Muscle of leg (tissue), 3 donors: ENCODE measurements at regions not wholly inside any gene's neighbourhood (a gene's known extent, or its start where the extent isn't known, plus 50 kb on each side); places are given as distances from the start of the nearest gene placed in this dataset.
"Not testable (repeated sequence)": the region's sequence is repeated elsewhere in the genome, so short reads cannot be mapped to it uniquely, and the experiment has no call there.

Experiments used
- DNase-seq: peaks from one replicate; pipeline ENCODE4 v3.0.0; 2013
- H3K27ac ChIP-seq: one replicate; pipeline ENCODE4 v1.5.1; 2013; ENCODE audit warnings: mild to moderate bottlenecking, low read length, control low read depth
- H3K27me3 ChIP-seq: one replicate; pipeline ENCODE4 v1.6.1; 2013; ENCODE audit warnings: low read length; ENCODE audit not compliant: control insufficient read depth, insufficient read depth
- H3K36me3 ChIP-seq: one replicate; pipeline ENCODE4 v1.6.1; 2013; ENCODE audit warnings: low read length; ENCODE audit not compliant: control insufficient read depth, insufficient read depth
- H3K4me1 ChIP-seq: one replicate; pipeline ENCODE4 v1.6.1; 2013; ENCODE audit warnings: low read length; ENCODE audit not compliant: control insufficient read depth, insufficient read depth
- H3K4me3 ChIP-seq: one replicate; pipeline ENCODE4 v1.5.1; 2013; ENCODE audit warnings: low read length, control low read depth
- H3K9me3 ChIP-seq: replicated peaks from 2 replicates; pipeline ENCODE4 v1.6.1; 2013; ENCODE audit warnings: low read depth, low read length; ENCODE audit not compliant: control insufficient read depth
- WGBS: methylation state at CpG from one replicate; pipeline ENCODE4 v1.1.5; 2013; ENCODE audit warnings: missing lambda C conversion rate; ENCODE audit not compliant: insufficient coverage; 5-methylcytosine and 5-hydroxymethylcytosine counted together

DNA sequence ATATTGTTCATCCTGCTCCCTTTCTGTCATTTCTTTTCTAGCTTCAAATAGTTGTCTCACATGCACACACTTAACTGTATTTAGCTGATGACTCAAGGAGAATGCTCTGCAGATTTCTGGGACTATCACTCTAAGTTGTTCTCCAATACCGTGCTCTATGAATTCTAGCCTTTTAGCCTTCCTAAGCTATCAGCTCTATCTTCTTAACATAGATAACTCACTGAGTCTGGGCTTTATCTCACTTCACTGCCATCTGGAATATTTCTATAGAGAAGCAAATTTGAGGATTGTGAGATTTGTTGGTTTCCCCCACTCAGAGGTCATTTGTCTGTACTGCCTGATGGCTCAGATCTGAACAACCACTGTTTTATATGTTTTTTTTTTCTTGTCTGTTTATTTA lies 369.7 kb downstream of the TUSC1 start:
- WGBS, result 100% methylated on average over 1 of the region's 1 CpG
- DNase-seq, result no peak
- H3K36me3 ChIP-seq, result no peaks in the 10 kb centered on the region

DNA sequence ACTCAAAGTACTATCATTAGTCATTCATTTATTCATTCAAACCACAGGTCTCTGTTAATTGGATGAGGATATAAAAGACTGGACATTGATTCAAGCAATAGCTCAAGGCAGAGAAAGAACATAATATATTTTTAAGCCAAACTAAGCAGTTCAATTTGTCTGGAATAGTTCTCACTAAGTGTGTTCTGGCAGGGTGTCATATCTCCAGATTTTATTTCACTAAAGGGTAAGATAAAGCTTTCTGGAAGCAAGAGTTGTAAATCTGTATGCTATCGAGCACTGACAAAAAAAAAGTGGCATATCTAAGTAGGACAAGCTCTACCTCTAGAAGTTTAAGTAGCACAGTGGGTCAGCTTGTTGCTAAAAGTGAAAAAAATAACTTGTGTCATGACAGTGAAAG lies 375.6 kb downstream of the TUSC1 start:
- WGBS, result no CpG with 5 or more reads among the region's 1 CpG
- peak; percentile 25 for DNase-seq
- H3K27me3 ChIP-seq, result no peaks in the 10 kb centered on the region
- H3K27ac ChIP-seq, result no peak overlapping the region
- no peak overlapping the region for H3K4me3 ChIP-seq
- no peaks in the 10 kb centered on the region for H3K4me1 ChIP-seq
- no peaks in the 10 kb centered on the region for H3K36me3 ChIP-seq
- no peaks in the 10 kb centered on the region for H3K9me3 ChIP-seq

More for the DNA sequence above, 369.7 kb downstream of the TUSC1 start:
- no peaks in the 10 kb centered on the region for H3K9me3 ChIP-seq
- no peaks in the 10 kb centered on the region for H3K27me3 ChIP-seq
- no peaks in the 10 kb centered on the region for H3K4me1 ChIP-seq
- H3K4me3 ChIP-seq, result no peak overlapping the region
- no peak overlapping the region for H3K27ac ChIP-seq

GRCh38 chr9:25288195-25288594 lies 390.0 kb downstream of the TUSC1 start:
- DNase-seq, H3K36me3 ChIP-seq: not testable (repeated sequence)
- 88% methylated on average over 5 of the region's 5 CpGs for WGBS

DNA sequence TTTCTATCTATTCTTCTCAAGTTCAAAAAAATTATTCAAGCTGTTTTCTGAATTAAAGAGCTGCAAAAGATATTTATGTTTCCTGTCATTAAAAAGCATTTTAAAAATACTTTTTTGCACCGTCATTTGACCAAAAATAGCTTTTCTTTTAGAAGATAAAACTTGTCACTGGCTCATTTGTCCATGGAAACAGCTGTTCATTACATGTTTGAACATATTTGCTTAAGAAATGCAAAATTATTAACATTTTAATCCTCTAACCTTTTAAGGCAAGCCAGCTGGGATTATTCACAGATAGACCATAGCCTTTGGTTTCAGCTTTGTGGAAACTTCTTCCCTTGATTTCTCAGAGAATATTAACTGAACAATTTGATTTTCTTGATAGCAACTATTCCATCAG lies 393.9 kb downstream of the TUSC1 start:
- H3K9me3 ChIP-seq, result no peaks in the 10 kb centered on the region
- H3K27me3 ChIP-seq, result no peaks in the 10 kb centered on the region
- DNase-seq, result peak; percentile 2
- no CpG with 5 or more reads among the region's 1 CpG for WGBS
- no peaks in the 10 kb centered on the region for H3K4me1 ChIP-seq
- H3K4me3 ChIP-seq, result no peak overlapping the region
- no peak overlapping the region for H3K27ac ChIP-seq
- H3K36me3 ChIP-seq, result no peaks in the 10 kb centered on the region

More at GRCh38 chr9:25288195-25288594, 390.0 kb downstream of the TUSC1 start:
- H3K27ac ChIP-seq, H3K4me3 ChIP-seq, H3K27me3 ChIP-seq, H3K9me3 ChIP-seq, H3K4me1 ChIP-seq: not testable (repeated sequence)

- WGBS, result no CpG with 5 or more reads among the region's 1 CpG
- no peak for DNase-seq
- no peak overlapping the region for H3K4me3 ChIP-seq
- H3K4me1 ChIP-seq, result no peaks in the 10 kb centered on the region
- no peak overlapping the region for H3K27ac ChIP-seq
- no peaks in the 10 kb centered on the region for H3K9me3 ChIP-seq
- no peaks in the 10 kb centered on the region for H3K36me3 ChIP-seq
- H3K27me3 ChIP-seq, result no peaks in the 10 kb centered on the region
Measured at GRCh38 chr9:25282946-25283345, 395.3 kb downstream of the TUSC1 start.

GRCh38 chr9:25261445-25261844 lies 416.8 kb downstream of the TUSC1 start:
- Histone ChIP-seq H3K9me3 (no peaks in the 10 kb centered on the region), H3K4me3 (no peak overlapping the region), H3K27ac (no peak overlapping the region), H3K4me1 (no peaks in the 10 kb centered on the region), H3K27me3 (no peaks in the 10 kb centered on the region), H3K36me3 (no peaks in the 10 kb centered on the region)
- WGBS, result no CpG with 5 or more reads among the region's 4 CpGs
- no peak for DNase-seq

DNA sequence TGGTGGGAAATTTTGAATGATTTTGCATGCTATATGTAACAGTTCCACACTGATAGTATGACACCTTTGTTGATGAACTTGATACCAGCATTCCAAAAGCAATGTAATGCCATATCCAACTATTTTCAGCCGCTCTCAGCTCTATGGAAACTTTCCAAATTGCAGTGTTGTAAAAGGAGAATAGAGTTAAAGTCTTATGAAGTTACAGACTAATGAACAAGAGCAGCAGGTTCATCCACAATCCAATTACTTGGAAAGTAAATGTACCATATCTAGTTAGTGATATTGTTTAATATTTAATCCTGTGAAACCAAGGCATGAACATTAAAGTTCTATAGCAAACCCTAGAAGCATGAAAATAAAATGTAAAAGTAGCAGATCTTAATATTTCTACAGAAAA lies 418.2 kb downstream of the TUSC1 start:
- no peaks in the 10 kb centered on the region for H3K36me3 ChIP-seq
- no peaks in the 10 kb centered on the region for H3K4me1 ChIP-seq
- no peak overlapping the region for H3K27ac ChIP-seq
- H3K4me3 ChIP-seq, result no peak overlapping the region
- no peaks in the 10 kb centered on the region for H3K9me3 ChIP-seq
- no peak for DNase-seq
- H3K27me3 ChIP-seq, result no peaks in the 10 kb centered on the region
- WGBS, result no CpG with 5 or more reads among the region's 1 CpG

DNA sequence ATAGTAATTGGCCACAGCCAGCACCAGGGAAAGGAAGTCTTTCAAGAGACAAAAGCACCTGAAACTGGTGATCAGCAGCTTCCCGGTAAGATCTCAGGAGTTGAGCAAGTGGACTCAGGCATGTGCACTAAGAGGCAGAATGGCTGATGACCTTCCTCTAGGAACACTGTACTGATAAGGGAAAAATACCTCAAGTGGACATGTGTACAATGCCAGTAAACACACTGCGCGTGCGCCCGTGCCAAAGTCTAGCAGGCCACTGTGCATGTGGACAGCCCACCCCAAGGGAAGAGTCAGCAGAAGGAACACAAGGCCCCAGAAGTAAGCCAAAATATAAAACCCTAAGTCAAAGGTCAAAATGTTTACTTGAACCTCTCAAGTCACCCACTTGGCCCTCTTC lies 423.0 kb downstream of the TUSC1 start:
- H3K27me3 ChIP-seq, result no peaks in the 10 kb centered on the region
- no peaks in the 10 kb centered on the region for H3K36me3 ChIP-seq
- DNase-seq, result no peak
- no peak overlapping the region for H3K27ac ChIP-seq
- no peaks in the 10 kb centered on the region for H3K4me1 ChIP-seq
- no peaks in the 10 kb centered on the region for H3K9me3 ChIP-seq
- H3K4me3 ChIP-seq, result no peak overlapping the region
- WGBS, result 98% methylated on average over 5 of the region's 5 CpGs

DNA sequence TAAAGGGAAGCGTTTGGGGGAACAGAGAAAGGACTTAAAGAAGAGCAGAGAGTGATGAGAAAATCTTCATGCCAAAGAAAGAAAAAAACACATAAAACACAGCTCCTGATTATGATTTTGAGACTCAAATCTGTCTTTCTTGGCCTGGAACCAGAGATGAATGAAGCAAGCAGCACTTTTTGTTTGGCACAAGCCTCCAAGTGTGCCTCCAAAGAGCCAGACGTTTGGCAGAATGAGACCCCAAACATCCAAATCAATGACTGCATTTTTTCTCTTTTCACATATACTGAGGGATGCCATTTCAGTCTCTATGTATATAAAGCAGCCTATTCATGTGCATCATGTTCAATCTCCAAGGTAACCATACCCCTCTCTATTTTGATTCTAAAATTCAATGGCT lies 424.2 kb downstream of the TUSC1 start:
- DNase-seq, result peak; percentile 5
- no CpG with 5 or more reads among the region's 2 CpGs for WGBS
- H3K27me3 ChIP-seq, result no peaks in the 10 kb centered on the region

DNA sequence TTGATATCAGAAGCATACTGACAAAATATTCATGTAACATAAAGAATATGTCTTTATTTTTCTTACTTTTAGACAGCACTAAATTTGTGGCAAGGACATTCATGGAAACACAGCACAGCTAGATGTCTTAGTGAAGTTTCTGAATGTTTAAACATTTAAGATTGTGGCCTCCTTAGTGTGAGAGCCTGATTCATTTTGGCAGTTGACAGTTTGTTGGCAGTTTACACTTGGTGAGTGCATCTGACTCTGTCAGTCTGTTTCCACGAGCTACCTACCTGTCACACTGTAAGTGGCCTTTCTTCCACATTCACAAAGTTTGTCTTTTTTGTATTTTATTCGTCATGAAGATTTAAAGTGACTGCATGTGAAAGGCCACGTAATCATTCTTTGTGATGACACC lies 436.8 kb downstream of the TUSC1 start:
- no peak overlapping the region for H3K4me3 ChIP-seq

More for the DNA sequence above, 424.2 kb downstream of the TUSC1 start:
- Histone ChIP-seq H3K4me1 (no peaks in the 10 kb centered on the region), H3K27ac (no peak overlapping the region), H3K36me3 (no peaks in the 10 kb centered on the region), H3K4me3 (no peak overlapping the region), H3K9me3 (peaks cover 3% of the 10 kb centered on the region)

DNA sequence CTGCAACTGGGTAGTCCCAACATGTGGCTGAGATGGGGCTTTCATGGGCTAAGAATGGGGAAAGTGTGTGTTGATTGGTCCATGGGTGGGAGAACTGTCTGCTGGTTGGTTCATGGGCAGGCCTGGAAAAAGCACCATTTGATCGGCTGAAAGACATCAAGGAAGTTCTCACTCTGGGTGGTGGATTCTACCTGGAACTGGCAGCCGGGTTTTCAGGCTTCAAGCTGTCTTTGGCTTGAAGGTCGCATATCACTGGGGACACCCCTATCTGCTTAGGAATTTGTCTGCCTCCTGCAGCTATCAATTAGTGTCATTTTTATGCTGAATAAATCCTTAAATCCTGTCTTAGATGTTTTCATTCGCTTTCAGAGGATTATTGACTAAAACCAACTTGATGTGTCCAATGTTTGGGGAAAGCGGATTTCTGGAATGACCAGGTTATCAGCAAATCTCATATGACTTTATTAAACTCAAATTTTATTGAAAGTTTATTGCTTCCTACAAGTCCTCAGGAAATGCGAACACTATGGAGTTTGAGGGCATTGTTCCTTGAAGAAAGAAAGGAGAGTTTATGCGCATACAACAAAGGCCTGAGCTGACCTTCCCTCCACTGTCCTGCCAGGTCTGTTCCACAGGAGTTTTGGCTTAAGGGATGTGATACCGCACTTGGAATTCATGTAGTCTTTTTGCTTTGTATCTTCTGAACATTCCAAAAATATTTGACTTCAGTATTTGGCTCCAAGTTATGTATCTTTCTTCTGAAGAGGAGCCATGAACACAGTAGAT lies 451.1 kb downstream of the TUSC1 start:
- DNase-seq, result no peak
- 89% methylated on average over 3 of the region's 8 CpGs for WGBS

More for the DNA sequence above, 436.8 kb downstream of the TUSC1 start:
- Histone ChIP-seq H3K27ac (no peak overlapping the region), H3K4me1 (no peaks in the 10 kb centered on the region), H3K27me3 (no peaks in the 10 kb centered on the region), H3K9me3 (no peaks in the 10 kb centered on the region), H3K36me3 (no peaks in the 10 kb centered on the region)
- no CpG with 5 or more reads among the region's 3 CpGs for whole genome bisulfite sequencing
- DNase-seq, result no peak

More for the DNA sequence above, 451.1 kb downstream of the TUSC1 start:
- no peak overlapping the region for H3K27ac ChIP-seq
- no peaks in the 10 kb centered on the region for H3K27me3 ChIP-seq
- H3K36me3 ChIP-seq, result no peaks in the 10 kb centered on the region
- H3K4me3 ChIP-seq, result no peak overlapping the region
- no peaks in the 10 kb centered on the region for H3K4me1 ChIP-seq
- peaks cover 2% of the 10 kb centered on the region for H3K9me3 ChIP-seq
